ENCODE measurements at regions not wholly inside any gene's neighbourhood (a gene's known extent, or its start where the extent isn't known, plus 50 kb on each side); places are given as distances from the start of the nearest gene placed in this dataset.

- TF ChIP-seq CTCF (IDR thresholded peaks at IDR 0.05) (no peak), POLR2A (IDR thresholded peaks at IDR 0.05) (no peak)
Measured at GRCh38 chr1:203573730-203574129, 52.9 kb upstream of the ATP2B4 start.
